Astrocyte of the cerebellum (primary cell): ENCODE measurements at regions not wholly inside any gene's neighbourhood (a gene's known extent, or its start where the extent isn't known, plus 50 kb on each side); places are given as distances from the start of the nearest gene placed in this dataset.

Source experiments
- DNase-seq: peaks from one replicate; pipeline ENCODE4 v3.0.0-alpha.2; 2011; ENCODE audit warnings: low read depth
- H3K4me3 ChIP-seq: 2 replicates; pipeline ENCODE4 v1.5.1; 2011; ENCODE audit warnings: mild to moderate bottlenecking, low read depth, low read length, moderate library complexity
- in situ Hi-C: cut with HindIII; loops from 2 replicates; pipeline ENCODE4 v1.10.0; 2017; ENCODE audit warnings: low sequenced_read_pairs
- TF ChIP-seq, protein P1 (sequence below): IDR thresholded peaks from 2 replicates; pipeline ENCODE4 v1.5.1; 2012; ENCODE audit warnings: low read length, low read depth, moderate library complexity, mild to moderate bottlenecking; ENCODE audit errors: missing control alignments

DNA sequence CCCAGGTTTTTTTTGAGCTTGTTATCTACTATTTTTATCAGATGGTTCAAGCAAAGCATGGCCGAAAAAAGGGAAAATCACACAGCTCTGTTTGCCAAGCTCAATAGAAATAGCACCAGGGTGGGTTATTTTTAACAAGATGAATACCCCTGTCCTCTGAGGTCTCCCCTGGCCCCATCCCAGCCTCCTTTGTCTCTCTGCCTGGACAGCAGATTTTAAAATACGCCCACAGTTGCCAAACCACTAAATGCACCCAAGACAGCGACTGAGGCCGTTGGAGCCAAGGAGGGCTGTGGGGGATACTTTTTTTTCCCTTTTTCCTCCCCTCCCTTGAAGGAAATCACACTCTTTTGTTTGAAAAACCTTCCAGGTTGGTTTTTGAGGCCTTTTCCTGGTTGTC is 106.6 kb downstream of the VEGFA start:
- DNase-seq, result no peak
- TF ChIP-seq, protein P1, sequence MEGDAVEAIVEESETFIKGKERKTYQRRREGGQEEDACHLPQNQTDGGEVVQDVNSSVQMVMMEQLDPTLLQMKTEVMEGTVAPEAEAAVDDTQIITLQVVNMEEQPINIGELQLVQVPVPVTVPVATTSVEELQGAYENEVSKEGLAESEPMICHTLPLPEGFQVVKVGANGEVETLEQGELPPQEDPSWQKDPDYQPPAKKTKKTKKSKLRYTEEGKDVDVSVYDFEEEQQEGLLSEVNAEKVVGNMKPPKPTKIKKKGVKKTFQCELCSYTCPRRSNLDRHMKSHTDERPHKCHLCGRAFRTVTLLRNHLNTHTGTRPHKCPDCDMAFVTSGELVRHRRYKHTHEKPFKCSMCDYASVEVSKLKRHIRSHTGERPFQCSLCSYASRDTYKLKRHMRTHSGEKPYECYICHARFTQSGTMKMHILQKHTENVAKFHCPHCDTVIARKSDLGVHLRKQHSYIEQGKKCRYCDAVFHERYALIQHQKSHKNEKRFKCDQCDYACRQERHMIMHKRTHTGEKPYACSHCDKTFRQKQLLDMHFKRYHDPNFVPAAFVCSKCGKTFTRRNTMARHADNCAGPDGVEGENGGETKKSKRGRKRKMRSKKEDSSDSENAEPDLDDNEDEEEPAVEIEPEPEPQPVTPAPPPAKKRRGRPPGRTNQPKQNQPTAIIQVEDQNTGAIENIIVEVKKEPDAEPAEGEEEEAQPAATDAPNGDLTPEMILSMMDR, result no peak
- H3K4me3 ChIP-seq, result no peak overlapping the region
- in situ Hi-C loops, result no loop called here

DNA sequence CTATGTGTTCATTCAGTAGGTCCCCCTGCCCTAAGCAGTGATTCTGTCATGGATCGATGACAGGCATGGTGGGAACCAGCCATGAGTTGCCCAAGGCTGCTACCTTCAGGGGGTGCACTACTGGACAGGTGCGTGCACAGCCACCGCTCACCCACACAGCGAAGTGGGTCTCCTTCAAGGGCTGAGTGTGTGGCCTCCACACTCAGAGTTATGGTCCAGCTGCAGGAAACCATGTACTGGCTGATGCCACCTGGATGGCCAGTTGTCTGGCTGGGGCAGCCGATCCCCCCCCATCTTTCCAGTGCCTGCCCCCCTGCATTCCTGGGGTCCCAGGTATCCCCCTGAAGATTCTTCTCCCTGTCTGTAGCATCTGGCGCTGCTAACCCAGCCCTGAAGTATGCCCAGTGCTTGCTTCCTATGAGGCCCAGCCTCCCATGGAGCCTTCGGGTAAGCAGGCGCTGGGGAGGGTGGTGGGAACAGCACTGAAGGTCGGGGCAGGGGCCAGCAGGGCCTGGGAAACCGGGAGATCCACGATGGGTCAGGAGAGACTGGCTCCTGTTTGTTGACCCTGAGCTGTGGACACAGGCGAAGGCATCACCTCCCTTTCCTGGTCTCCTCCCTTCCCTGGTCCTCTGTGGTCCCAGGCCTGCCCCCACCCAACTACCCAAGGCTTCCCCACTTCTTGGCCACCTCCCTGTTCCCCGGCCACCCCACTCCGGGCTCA is 106.0 kb downstream of the VEGFA start:
- DNase-seq, result no peak
- TF ChIP-seq, protein P1, result no peak
- in situ Hi-C loops, result no loop called here

DNA sequence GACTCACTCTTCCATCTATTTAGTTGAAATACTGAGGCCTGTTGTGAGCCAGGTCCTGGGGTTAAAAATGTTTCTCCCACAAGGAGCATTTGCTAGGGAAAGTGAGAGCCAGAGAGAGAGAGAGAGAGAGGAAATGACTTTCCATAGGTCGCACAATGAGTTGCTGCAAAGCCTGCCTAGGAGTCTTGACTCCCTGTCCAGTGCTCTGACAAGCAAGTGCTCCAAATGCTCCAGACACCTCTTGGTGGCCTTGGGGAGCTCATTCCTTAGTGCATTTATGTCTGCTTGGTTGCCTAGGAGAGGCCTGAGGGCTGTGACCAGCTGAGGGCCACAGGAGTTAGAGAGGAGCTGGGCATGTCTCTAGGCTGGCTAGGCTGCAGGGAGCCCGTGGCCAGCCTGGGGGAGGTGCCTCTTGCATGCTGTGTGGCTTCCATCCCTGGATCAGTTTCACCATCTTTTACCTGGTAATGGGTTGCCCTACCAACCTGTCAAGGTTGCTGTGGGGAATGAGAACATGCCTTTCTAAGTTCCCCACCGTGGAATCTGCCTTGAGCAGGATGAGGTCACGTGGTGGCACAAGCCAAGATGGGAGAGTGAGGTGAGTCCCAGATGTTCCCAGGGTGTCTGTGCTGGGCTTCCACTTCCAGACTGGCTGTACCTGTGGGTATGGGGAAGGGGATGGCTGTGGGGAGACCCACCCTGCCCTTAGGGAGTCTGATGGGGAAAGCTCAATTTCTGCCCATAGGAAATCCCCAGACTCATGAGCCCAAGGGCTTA is 105.0 kb downstream of the VEGFA start:
- TF ChIP-seq, protein P1, result no peak
- no peak overlapping the region for H3K4me3 ChIP-seq
- DNase-seq, result no peak
- in situ Hi-C loops, result no loop called here

More for the DNA sequence above, 106.0 kb downstream of the VEGFA start:
- H3K4me3 ChIP-seq, result no peak overlapping the region

DNA sequence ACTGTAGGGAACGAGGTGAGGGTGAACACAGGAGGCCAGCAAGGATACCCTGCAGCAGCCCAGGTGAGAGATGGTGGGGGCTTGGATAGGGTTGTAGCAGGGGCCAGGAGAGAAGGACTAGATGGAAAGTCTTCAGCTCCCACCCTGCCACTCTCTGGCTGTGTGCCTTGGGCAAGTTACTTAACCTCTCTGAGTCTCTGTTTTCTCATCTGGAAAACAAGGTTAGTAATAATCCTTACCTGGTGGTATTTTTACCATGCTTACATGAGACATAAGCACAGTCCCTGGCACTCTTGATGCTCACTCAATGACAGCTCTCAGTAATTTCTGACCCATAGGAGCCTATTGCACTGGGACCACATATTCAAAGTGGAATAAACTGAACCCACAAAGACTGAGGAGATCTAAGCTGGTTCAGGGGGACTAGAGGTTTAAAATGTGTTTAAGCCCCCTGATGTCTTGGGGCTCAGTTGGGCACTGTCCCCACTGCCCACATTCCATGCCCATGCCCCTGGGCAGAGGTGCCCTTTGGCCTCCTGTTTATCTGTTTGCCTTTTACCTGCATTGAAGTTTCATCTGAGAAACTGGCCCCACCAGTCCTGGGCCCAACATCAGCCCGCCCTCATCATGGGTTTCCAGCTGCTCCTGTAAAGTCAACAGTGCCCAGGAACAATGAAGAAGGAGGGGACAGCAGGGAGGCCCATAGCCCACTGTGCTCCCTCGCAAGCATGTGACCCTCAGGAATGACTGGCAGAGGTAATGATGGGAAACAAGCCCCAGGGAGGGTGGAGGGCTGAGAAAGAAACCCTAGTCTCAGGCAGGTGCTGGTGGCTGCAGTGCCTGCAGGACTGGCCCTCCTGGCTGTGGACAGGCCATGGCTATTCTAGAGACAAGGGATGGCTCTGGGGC is 104.0 kb downstream of the VEGFA start:
- no peak for DNase-seq
- TF ChIP-seq, protein P1, result no peak
- no peak overlapping the region for H3K4me3 ChIP-seq
- in situ Hi-C loops, result no loop called here

DNA sequence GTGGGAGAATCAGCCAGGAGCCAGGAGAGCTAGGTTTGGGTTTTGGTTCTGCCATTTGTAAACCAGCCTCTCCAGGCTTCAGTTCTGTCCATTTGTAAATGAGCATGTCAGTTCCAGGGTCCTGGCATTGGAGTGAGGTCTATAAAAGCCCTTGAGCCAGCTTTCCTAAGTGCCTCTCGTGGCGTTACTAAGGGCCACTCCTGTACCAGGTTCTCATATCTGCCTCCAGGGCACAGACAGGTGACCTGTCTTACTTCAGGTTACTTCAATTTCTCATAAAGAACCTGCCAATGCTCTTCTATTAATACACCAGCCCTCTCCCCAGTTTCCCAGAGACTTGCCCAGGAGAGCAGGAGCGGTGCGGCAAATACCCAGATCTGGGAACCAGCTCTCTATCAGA is 101.9 kb downstream of the VEGFA start:
- TF ChIP-seq, protein P1, result no peak
- DNase-seq, result no peak
- no peak overlapping the region for H3K4me3 ChIP-seq
- in situ Hi-C loops, result no loop called here

DNA sequence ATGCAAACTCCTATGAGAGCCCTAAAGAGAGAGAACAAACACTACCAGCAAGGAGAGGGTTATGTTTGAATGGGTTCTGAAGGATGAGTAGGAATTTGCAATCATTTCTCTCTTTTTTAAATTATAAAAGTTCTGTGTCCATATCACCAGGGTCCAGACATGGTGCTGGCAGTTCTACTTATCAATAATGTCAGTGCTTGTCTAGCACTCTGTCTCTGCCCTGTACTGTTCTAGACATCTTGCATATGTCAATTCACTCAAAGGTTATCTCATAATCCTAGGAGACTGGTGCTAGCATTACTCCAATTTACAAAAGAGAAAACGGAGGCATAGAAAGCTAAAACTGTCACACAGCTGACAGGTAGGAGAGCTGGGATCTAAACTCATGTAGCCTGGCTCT is 101.3 kb downstream of the VEGFA start:
- in situ Hi-C loops, result no loop called here
- DNase-seq, result no peak
- TF ChIP-seq, protein P1, result no peak
- no peak overlapping the region for H3K4me3 ChIP-seq
